Endodermal cell (in vitro differentiated cells): ENCODE measurements at regions not wholly inside any gene's neighbourhood (a gene's known extent, or its start where the extent isn't known, plus 50 kb on each side); places are given as distances from the start of the nearest gene placed in this dataset.
A peak's percentile ranks its signal among the peaks of the same experiment; 100 is the strongest.

Experiments used
- DNase-seq: peaks from one replicate; pipeline ENCODE4 v3.0.0-alpha.2; 2017
- H3K27ac ChIP-seq: 2 replicates; pipeline ENCODE4 v1.5.1; 2013; ENCODE audit warnings: mild to moderate bottlenecking, low read depth, low read length, moderate library complexity
- H3K27me3 ChIP-seq: 2 replicates; pipeline ENCODE4 v1.6.1; 2013; ENCODE audit warnings: mild to moderate bottlenecking, low read length, moderate library complexity; ENCODE audit not compliant: insufficient read depth, control insufficient read depth, poor library complexity, severe bottlenecking
- H3K36me3 ChIP-seq: 2 replicates; pipeline ENCODE4 v1.7.0; 2013; ENCODE audit warnings: mild to moderate bottlenecking, low read length, moderate library complexity; ENCODE audit not compliant: control insufficient read depth, insufficient read depth
- H3K4me1 ChIP-seq: one replicate; pipeline ENCODE4 v1.7.0; 2013; ENCODE audit warnings: low read length; ENCODE audit not compliant: control insufficient read depth, insufficient read depth
- H3K4me3 ChIP-seq: 2 replicates; pipeline ENCODE4 v1.5.1; 2013; ENCODE audit warnings: mild to moderate bottlenecking, low read length, moderate library complexity
- H3K9ac ChIP-seq: 2 replicates; pipeline ENCODE4 v1.6.1; 2013; ENCODE audit warnings: mild to moderate bottlenecking, low read length, moderate library complexity; ENCODE audit not compliant: poor library complexity, severe bottlenecking; ENCODE audit errors: extremely low read depth
- H3K9me3 ChIP-seq: 2 replicates; pipeline ENCODE4 v1.6.1; 2013; ENCODE audit warnings: mild to moderate bottlenecking, low read length, moderate library complexity; ENCODE audit not compliant: control insufficient read depth
- H3K27ac Mint-ChIP-seq: 2 replicates; pipeline ENCODE4 v1.8.0; 2020; ENCODE audit warnings: mixed read lengths
- H3K27me3 Mint-ChIP-seq: 2 replicates; pipeline ENCODE4 v1.8.0; 2021; ENCODE audit warnings: mild to moderate bottlenecking, mixed read lengths; ENCODE audit not compliant: insufficient read depth
- H3K36me3 Mint-ChIP-seq: 2 replicates; pipeline ENCODE4 v1.8.0; 2020; ENCODE audit warnings: low read depth, mixed read lengths
- H3K4me1 Mint-ChIP-seq: 2 replicates; pipeline ENCODE4 v1.8.0; 2020; ENCODE audit warnings: mixed read lengths
- H3K4me3 Mint-ChIP-seq: 2 replicates; pipeline ENCODE4 v1.8.0; 2020; ENCODE audit warnings: mild to moderate bottlenecking, moderate library complexity, mixed read lengths
- H3K9me3 Mint-ChIP-seq: 2 replicates; pipeline ENCODE4 v1.8.0; 2020; ENCODE audit warnings: mild to moderate bottlenecking, mixed read lengths
- CTCF ChIP-seq: fragments of 200-600 bp; sonication (generic); conservative IDR thresholded peaks from 2 replicates; pipeline ENCODE4 v1.5.0; 2021; ENCODE audit warnings: antibody characterized with exemption, mild to moderate bottlenecking
- WGBS, 2 experiments: methylation state at CpG; one replicate each; pipeline versions ENCODE4 v1.1.5 to v1.1.7; 2013; ENCODE audit warnings: missing lambda C conversion rate in 2 of 2, mixed read lengths in 1 of 2; ENCODE audit not compliant: insufficient coverage in 1 of 2, insufficient read length in 1 of 2; 5-methylcytosine and 5-hydroxymethylcytosine counted together

DNA sequence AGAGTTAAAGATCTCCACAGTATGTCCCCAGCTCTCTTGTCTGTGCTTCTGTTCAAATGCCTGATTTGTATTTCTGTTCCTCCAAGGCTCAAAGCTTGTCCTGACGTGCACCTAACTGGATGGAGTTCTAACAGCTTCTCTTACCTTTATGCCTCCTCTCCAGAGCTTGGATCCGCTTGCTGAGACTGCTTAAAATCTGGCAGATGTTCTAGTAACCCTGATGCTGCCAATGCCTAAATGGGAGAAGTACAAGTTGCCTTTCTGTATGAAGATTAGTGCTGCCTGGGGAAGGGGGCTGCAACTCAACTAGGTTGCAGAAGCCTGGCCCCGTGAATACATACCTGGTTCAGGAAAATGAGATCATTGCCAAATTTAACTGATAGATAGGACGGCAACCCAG, 354.5 kb upstream of the KCNMB2 start:
- no peak overlapping the region for H3K9ac ChIP-seq
- Mint-ChIP-seq H3K4me3 (no peak overlapping the region), H3K36me3 (peaks cover 9% of the 10 kb centered on the region), H3K9me3 (peaks cover 3% of the 10 kb centered on the region), H3K4me1 (peaks cover 4% of the 10 kb centered on the region), H3K27ac (peak overlapping the region; percentile 3), H3K27me3 (no peaks in the 10 kb centered on the region)
- peaks cover 7% of the 10 kb centered on the region for H3K9me3 ChIP-seq
- WGBS, 2 experiments: 94 to 100% methylated on average over 2 to 4 of the region's 4 CpGs
- no peaks in the 10 kb centered on the region for H3K4me1 ChIP-seq
- TF ChIP-seq CTCF: no peak
- H3K27me3 ChIP-seq: no peaks in the 10 kb centered on the region
- H3K36me3 ChIP-seq: no peaks in the 10 kb centered on the region
- no peak overlapping the region for H3K27ac ChIP-seq
- H3K4me3 ChIP-seq: no peak overlapping the region
- no peak for DNase-seq

DNA sequence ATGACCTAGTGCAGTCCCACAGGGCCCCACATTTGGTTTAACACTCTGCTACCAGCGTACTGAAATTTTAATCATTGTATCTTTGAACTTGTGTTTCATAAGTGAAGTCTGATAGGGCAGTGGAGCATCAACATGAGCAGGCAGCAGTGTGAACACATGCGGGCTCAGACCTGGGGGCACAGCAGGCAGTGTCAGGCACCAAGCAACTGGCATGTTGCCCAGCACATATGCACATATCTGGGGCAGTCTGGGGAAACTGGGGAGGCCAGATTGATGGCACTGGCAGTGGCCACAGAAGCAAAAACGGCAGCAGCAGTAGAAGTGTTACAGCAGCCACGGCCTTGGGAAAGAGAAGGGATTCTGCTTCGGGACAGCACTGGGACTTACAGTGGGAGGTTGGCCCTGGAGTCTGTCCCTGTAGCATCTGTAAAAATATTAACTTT, 353.9 kb upstream of the KCNMB2 start:
- Histone ChIP-seq H3K4me3 (no peak overlapping the region), H3K27me3 (no peaks in the 10 kb centered on the region), H3K27ac (no peak overlapping the region), H3K4me1 (no peaks in the 10 kb centered on the region), H3K36me3 (no peaks in the 10 kb centered on the region), H3K9ac (no peak overlapping the region), H3K9me3 (peaks cover 7% of the 10 kb centered on the region)
- WGBS, 2 experiments: 85 to 88% methylated on average over 4 to 5 of the region's 5 CpGs
- H3K27me3 Mint-ChIP-seq: no peaks in the 10 kb centered on the region
- no peak for TF ChIP-seq CTCF
- no peak overlapping the region for H3K27ac Mint-ChIP-seq
- H3K4me1 Mint-ChIP-seq: peaks cover 4% of the 10 kb centered on the region
- H3K36me3 Mint-ChIP-seq: peaks cover 9% of the 10 kb centered on the region
- no peak overlapping the region for H3K4me3 Mint-ChIP-seq
- DNase-seq: peak; percentile 48
- peaks cover 3% of the 10 kb centered on the region for H3K9me3 Mint-ChIP-seq

DNA sequence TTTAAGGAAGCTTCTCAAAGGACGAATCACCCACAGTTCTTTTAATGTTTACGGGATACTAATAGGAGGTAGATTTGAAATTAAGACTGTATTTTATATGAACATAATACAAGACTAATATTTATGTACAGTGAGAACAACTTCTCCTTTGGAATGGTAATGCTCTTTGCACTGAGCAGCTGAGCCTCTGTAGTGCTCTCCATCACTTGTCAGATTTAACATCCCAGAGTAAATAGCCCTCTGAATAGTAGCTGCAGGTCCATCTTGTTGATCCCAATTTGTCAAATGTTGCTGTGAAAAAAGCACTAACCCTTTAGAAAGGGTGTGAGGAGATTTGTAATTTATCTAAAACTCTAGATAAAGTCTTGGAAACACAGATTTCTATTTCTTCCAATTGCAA, 351.4 kb upstream of the KCNMB2 start:
- Histone ChIP-seq H3K9me3 (peaks cover 7% of the 10 kb centered on the region), H3K4me3 (no peak overlapping the region), H3K4me1 (no peaks in the 10 kb centered on the region), H3K27ac (no peak overlapping the region), H3K9ac (no peak overlapping the region), H3K27me3 (no peaks in the 10 kb centered on the region), H3K36me3 (no peaks in the 10 kb centered on the region)
- no peaks in the 10 kb centered on the region for H3K27me3 Mint-ChIP-seq
- peaks cover 6% of the 10 kb centered on the region for H3K4me1 Mint-ChIP-seq
- no peak overlapping the region for H3K4me3 Mint-ChIP-seq
- H3K36me3 Mint-ChIP-seq: peaks cover 9% of the 10 kb centered on the region
- DNase-seq: no peak
- 91% methylated on average over 2 of the region's 2 CpGs; no CpG with 5 or more reads in 1 of the 2 experiments for WGBS, 2 experiments
- H3K9me3 Mint-ChIP-seq: peaks cover 3% of the 10 kb centered on the region
- no peak overlapping the region for H3K27ac Mint-ChIP-seq
- TF ChIP-seq CTCF: no peak
